ENCODE measurements at regions not wholly inside any gene's neighbourhood (a gene's known extent, or its start where the extent isn't known, plus 50 kb on each side); places are given as distances from the start of the nearest gene placed in this dataset.

DNA sequence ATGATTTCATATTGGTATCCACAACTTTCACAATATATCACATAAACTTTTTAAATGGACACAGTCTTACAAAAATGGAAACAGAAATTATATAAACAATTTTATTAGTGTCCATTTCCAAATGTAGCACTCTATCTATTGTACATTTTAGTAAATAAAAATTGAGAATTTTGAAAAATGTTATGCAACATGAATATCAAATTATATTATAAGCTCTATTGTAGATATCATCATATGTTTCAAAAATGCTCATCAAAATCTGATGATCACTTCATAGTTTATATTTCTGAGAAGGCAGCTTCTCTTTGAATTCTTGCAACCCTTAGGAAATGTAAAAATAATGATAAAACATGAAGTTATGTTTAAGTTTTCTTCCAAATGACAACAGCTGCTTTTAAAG lies 1928.6 kb downstream of the PCDH9 start:
- H3K27ac ChIP-seq, result no peak overlapping the region
- no peaks in the 10 kb centered on the region for H3K36me3 ChIP-seq
- no peak overlapping the region for H3K4me3 ChIP-seq
- no peaks in the 10 kb centered on the region for H3K27me3 ChIP-seq (replicated peaks; ENCODE audit: insufficient read depth)
- TF ChIP-seq, protein P1, sequence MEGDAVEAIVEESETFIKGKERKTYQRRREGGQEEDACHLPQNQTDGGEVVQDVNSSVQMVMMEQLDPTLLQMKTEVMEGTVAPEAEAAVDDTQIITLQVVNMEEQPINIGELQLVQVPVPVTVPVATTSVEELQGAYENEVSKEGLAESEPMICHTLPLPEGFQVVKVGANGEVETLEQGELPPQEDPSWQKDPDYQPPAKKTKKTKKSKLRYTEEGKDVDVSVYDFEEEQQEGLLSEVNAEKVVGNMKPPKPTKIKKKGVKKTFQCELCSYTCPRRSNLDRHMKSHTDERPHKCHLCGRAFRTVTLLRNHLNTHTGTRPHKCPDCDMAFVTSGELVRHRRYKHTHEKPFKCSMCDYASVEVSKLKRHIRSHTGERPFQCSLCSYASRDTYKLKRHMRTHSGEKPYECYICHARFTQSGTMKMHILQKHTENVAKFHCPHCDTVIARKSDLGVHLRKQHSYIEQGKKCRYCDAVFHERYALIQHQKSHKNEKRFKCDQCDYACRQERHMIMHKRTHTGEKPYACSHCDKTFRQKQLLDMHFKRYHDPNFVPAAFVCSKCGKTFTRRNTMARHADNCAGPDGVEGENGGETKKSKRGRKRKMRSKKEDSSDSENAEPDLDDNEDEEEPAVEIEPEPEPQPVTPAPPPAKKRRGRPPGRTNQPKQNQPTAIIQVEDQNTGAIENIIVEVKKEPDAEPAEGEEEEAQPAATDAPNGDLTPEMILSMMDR (IDR thresholded peaks at IDR 0.05), result no peak
- TF ChIP-seq POLR2AphosphoS5 (IDR thresholded peaks at IDR 0.05) (no peak), POLR2A (IDR thresholded peaks at IDR 0.05) (no peak)
- no peaks in the 10 kb centered on the region for H3K4me1 ChIP-seq (replicated peaks)
- H3K9me3 ChIP-seq, result no peaks in the 10 kb centered on the region
- intact Hi-C loops (cut with DNase I), result no loop called here
- no peak for DNase-seq (ENCODE audit: low spot score)

- Histone ChIP-seq H3K36me3 (no peaks in the 10 kb centered on the region), H3K27ac (no peak overlapping the region), H3K9me3 (no peaks in the 10 kb centered on the region), H3K4me3 (no peak overlapping the region), H3K4me1 (replicated peaks) (no peaks in the 10 kb centered on the region), H3K27me3 (replicated peaks; ENCODE audit: insufficient read depth) (no peaks in the 10 kb centered on the region)
- DNase-seq (ENCODE audit: low spot score), result no peak
- TF ChIP-seq, protein P1 (IDR thresholded peaks at IDR 0.05), result no peak
- TF ChIP-seq POLR2AphosphoS5 (IDR thresholded peaks at IDR 0.05), result no peak
- no peak for TF ChIP-seq POLR2A (IDR thresholded peaks at IDR 0.05)
- intact Hi-C loops (cut with DNase I), result no loop called here
These were observed 1929.9 kb downstream of the PCDH9 start for GRCh38 chr13:65300220-65300619.

- H3K9me3 ChIP-seq, result no peaks in the 10 kb centered on the region
- no peak for TF ChIP-seq POLR2A (IDR thresholded peaks at IDR 0.05)
- TF ChIP-seq POLR2AphosphoS5 (IDR thresholded peaks at IDR 0.05), result no peak
- TF ChIP-seq, protein P1 (IDR thresholded peaks at IDR 0.05), result no peak
- no peaks in the 10 kb centered on the region for H3K36me3 ChIP-seq
- 81% methylated on average over 4 of the region's 4 CpGs for WGBS
- no peaks in the 10 kb centered on the region for H3K27me3 ChIP-seq (replicated peaks; ENCODE audit: insufficient read depth)
- H3K27ac ChIP-seq, result no peak overlapping the region
- DNase-seq (ENCODE audit: low spot score), result no peak
- no peak overlapping the region for H3K4me3 ChIP-seq
- H3K4me1 ChIP-seq (replicated peaks), result no peaks in the 10 kb centered on the region
- intact Hi-C loops (cut with DNase I), result no loop called here
These were observed 1936.5 kb downstream of the PCDH9 start for GRCh38 chr13:65293530-65294198.

DNA sequence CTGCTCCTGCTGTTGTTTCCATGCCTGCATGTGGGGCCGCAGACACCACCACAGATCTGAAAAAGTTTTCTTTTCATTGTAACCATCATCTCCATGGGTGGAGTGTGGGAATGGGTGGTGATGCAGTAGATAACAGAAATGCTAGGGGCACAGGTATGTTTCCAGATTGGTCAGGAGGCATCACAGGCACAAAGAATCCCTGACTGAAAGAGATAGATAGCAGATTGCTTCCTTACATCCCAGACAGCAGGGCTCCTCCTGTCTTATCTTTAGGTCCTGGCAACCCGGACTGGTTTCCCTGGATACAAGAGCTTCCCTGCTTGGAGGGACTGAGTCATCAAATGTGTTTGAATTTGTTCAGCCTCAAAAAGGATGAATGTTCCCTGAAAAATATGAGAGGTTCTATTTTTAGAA lies 1937.6 kb downstream of the PCDH9 start:
- Histone ChIP-seq H3K4me3 (no peak overlapping the region), H3K9me3 (no peaks in the 10 kb centered on the region), H3K27me3 (replicated peaks; ENCODE audit: insufficient read depth) (no peaks in the 10 kb centered on the region), H3K36me3 (no peaks in the 10 kb centered on the region), H3K4me1 (replicated peaks) (no peaks in the 10 kb centered on the region), H3K27ac (no peak overlapping the region)
- intact Hi-C loops (cut with DNase I), result no loop called here
- TF ChIP-seq POLR2AphosphoS5 (IDR thresholded peaks at IDR 0.05), result no peak
- TF ChIP-seq, protein P1 (IDR thresholded peaks at IDR 0.05), result no peak
- DNase-seq (ENCODE audit: low spot score), result no peak
- WGBS, result 47% methylated on average over 2 of the region's 2 CpGs

DNA sequence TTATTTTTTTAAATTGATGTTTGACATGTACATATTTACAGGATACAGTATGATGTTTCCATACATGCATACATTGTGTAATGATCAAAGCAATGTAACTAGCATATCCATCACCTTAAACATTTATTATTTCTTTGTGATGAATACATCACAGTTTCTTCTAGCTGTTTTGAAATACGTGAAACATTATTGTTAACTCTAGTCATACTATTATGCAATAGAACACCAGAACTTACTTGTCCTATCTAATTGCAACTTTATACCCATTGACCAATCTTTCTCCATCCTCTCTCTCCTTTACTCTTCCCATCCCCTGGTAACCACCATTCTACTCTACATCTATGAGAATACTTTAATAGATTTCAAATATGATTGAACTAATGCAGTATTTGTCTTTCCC lies 1942.7 kb downstream of the PCDH9 start:
- Histone ChIP-seq H3K9me3 (no peaks in the 10 kb centered on the region), H3K4me3 (no peak overlapping the region), H3K4me1 (replicated peaks) (no peaks in the 10 kb centered on the region), H3K36me3 (no peaks in the 10 kb centered on the region), H3K27ac (no peak overlapping the region), H3K27me3 (replicated peaks; ENCODE audit: insufficient read depth) (no peaks in the 10 kb centered on the region)
- DNase-seq (ENCODE audit: low spot score), result no peak
- intact Hi-C loops (cut with DNase I), result no loop called here
- TF ChIP-seq, protein P1 (IDR thresholded peaks at IDR 0.05), result no peak
- no peak for TF ChIP-seq POLR2A (IDR thresholded peaks at IDR 0.05)
- TF ChIP-seq POLR2AphosphoS5 (IDR thresholded peaks at IDR 0.05), result no peak
- WGBS, result 94% methylated on average over 1 of the region's 1 CpG

Measured in prostate gland (tissue), 2 donors.